Natural killer cell (primary cell): ENCODE measurements at regions not wholly inside any gene's neighbourhood (a gene's known extent, or its start where the extent isn't known, plus 50 kb on each side); places are given as distances from the start of the nearest gene placed in this dataset.

ENCODE experiments used
- ATAC-seq, 3 donors: fragments of 150-1000 bp in 2 of 3; fragments of 200-7000 bp in 1 of 3; cut with Tn5 transposase; 1 replicate in 1 of 3; 2 replicates in 2 of 3; pipeline ENCODE4 v1.10.0; 2021; ENCODE audit warnings: mild to moderate bottlenecking in 2 of 3, moderate library complexity in 2 of 3
- DNase-seq, 2 donors: peaks; one replicate each; pipeline versions ENCODE4 v3.0.0 to v3.0.0-alpha.2; 2013 to 2021; ENCODE audit warnings: mixed read lengths in 1 of 2
- H3K27ac ChIP-seq: one replicate; pipeline ENCODE4 v1.5.1; 2013; ENCODE audit warnings: mild to moderate bottlenecking, low read length
- H3K27me3 ChIP-seq: one replicate; pipeline ENCODE4 v1.6.1; 2013; ENCODE audit warnings: low read length; ENCODE audit not compliant: control insufficient read depth, insufficient read depth
- H3K36me3 ChIP-seq: one replicate; pipeline ENCODE4 v1.6.1; 2013; ENCODE audit warnings: low read length; ENCODE audit not compliant: control insufficient read depth, insufficient read depth
- H3K4me1 ChIP-seq: one replicate; pipeline ENCODE4 v1.6.1; 2013; ENCODE audit warnings: low read length; ENCODE audit not compliant: control insufficient read depth, insufficient read depth
- H3K4me3 ChIP-seq: one replicate; pipeline ENCODE4 v1.5.1; 2013; ENCODE audit warnings: low read length
- H3K9me3 ChIP-seq: one replicate; pipeline ENCODE4 v1.6.1; 2013; ENCODE audit warnings: low read length; ENCODE audit not compliant: control insufficient read depth, insufficient read depth
- H3K27ac Mint-ChIP-seq, 2 donors: one replicate each; pipeline ENCODE4 v1.8.0; 2022; ENCODE audit warnings: mild to moderate bottlenecking in 2 of 2, mixed read lengths in 2 of 2, moderate library complexity in 1 of 2
- H3K27me3 Mint-ChIP-seq, 2 donors: one replicate each; pipeline ENCODE4 v1.8.0; 2022; ENCODE audit warnings: low read depth in 2 of 2, mixed read lengths in 2 of 2
- H3K36me3 Mint-ChIP-seq: one replicate; pipeline ENCODE4 v1.8.0; 2022; ENCODE audit warnings: mixed read lengths
- H3K4me1 Mint-ChIP-seq, 2 donors: one replicate each; pipeline ENCODE4 v1.8.0; 2022; ENCODE audit warnings: mixed read lengths in 2 of 2
- H3K4me3 Mint-ChIP-seq: one replicate; pipeline ENCODE4 v1.8.0; 2022; ENCODE audit warnings: mild to moderate bottlenecking, moderate library complexity, mixed read lengths
- H3K9me3 Mint-ChIP-seq, 2 donors: one replicate each; pipeline ENCODE4 v1.8.0; 2022; ENCODE audit warnings: mixed read lengths in 2 of 2
- WGBS: methylation state at CpG from one replicate; pipeline ENCODE4 v1.1.7; 2013; ENCODE audit warnings: missing lambda C conversion rate; ENCODE audit not compliant: insufficient coverage; 5-methylcytosine and 5-hydroxymethylcytosine counted together
- intact Hi-C: fragments of 100-400 bp; cut with micrococcal nuclease; formaldehyde crosslinking; loops from one replicate; pipeline ENCODE4 v1.14.2; 2022
- TF ChIP-seq, protein P1 (sequence below): fragments of 200-600 bp; IDR thresholded peaks from one replicate; pipeline ENCODE4 v1.8.0; 2022; ENCODE audit warnings: antibody characterized with exemption

DNA sequence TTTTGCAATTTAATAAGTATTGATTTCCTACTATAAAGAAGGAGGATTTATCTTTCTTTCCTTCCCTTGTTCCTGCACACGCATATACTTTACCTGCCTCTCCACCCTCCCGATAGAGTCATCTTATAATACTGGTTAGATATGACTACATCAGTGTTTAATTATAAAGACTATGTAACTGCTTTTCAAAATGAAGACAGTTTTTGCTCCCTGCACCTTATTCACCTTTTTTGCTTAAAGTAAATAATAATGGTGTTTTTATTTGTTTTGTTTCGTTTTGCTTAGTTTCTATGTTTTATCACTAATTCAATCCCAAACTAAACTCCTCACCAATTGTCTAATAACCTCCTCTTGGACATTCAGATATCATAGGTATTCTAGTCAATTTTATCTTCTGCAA is 101.9 kb upstream of the RORA start:
- WGBS, result no CpG with 5 or more reads among the region's 3 CpGs
- H3K27ac Mint-ChIP-seq, result no peak overlapping the region
- no peak for ATAC-seq

GRCh38 chr15:61327019-61327631 is 98.0 kb upstream of the RORA start:
- no peak overlapping the region for H3K4me3 Mint-ChIP-seq
- intact Hi-C loops, result no loop called here
- 55% methylated on average over 8 of the region's 8 CpGs for WGBS
- no peak for DNase-seq
- peaks cover 27 to 43% of the 10 kb centered on the region in 2 donors for H3K27me3 Mint-ChIP-seq
- Histone ChIP-seq H3K4me3 (no peak overlapping the region), H3K27ac (no peak overlapping the region), H3K4me1 (no peaks in the 10 kb centered on the region), H3K9me3 (no peaks in the 10 kb centered on the region), H3K36me3 (no peaks in the 10 kb centered on the region), H3K27me3 (peaks cover 2% of the 10 kb centered on the region)
- H3K27ac Mint-ChIP-seq, result no peak overlapping the region
- TF ChIP-seq, protein P1, sequence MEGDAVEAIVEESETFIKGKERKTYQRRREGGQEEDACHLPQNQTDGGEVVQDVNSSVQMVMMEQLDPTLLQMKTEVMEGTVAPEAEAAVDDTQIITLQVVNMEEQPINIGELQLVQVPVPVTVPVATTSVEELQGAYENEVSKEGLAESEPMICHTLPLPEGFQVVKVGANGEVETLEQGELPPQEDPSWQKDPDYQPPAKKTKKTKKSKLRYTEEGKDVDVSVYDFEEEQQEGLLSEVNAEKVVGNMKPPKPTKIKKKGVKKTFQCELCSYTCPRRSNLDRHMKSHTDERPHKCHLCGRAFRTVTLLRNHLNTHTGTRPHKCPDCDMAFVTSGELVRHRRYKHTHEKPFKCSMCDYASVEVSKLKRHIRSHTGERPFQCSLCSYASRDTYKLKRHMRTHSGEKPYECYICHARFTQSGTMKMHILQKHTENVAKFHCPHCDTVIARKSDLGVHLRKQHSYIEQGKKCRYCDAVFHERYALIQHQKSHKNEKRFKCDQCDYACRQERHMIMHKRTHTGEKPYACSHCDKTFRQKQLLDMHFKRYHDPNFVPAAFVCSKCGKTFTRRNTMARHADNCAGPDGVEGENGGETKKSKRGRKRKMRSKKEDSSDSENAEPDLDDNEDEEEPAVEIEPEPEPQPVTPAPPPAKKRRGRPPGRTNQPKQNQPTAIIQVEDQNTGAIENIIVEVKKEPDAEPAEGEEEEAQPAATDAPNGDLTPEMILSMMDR, result no peak
- H3K36me3 Mint-ChIP-seq, result no peaks in the 10 kb centered on the region
- no peaks in the 10 kb centered on the region for H3K4me1 Mint-ChIP-seq
- no peaks in the 10 kb centered on the region for H3K9me3 Mint-ChIP-seq
- ATAC-seq, result no peak

More for the DNA sequence above, 101.9 kb upstream of the RORA start:
- Histone ChIP-seq H3K27me3 (no peaks in the 10 kb centered on the region), H3K9me3 (no peaks in the 10 kb centered on the region), H3K27ac (no peak overlapping the region), H3K36me3 (no peaks in the 10 kb centered on the region), H3K4me3 (no peak overlapping the region), H3K4me1 (no peaks in the 10 kb centered on the region)
- intact Hi-C loops, result no loop called here
- H3K27me3 Mint-ChIP-seq, result peaks cover 27 to 49% of the 10 kb centered on the region in 2 donors
- no peaks in the 10 kb centered on the region for H3K36me3 Mint-ChIP-seq
- TF ChIP-seq, protein P1, result no peak
- DNase-seq, result no peak
- no peak overlapping the region for H3K4me3 Mint-ChIP-seq
- H3K4me1 Mint-ChIP-seq, result no peaks in the 10 kb centered on the region
- H3K9me3 Mint-ChIP-seq, result no peaks in the 10 kb centered on the region

GRCh38 chr15:61319892-61320291 is 90.8 kb upstream of the RORA start:
- H3K36me3 ChIP-seq, result no peaks in the 10 kb centered on the region
- no peaks in the 10 kb centered on the region for H3K4me1 ChIP-seq
- Mint-ChIP-seq H3K36me3 (no peaks in the 10 kb centered on the region), H3K4me3 (no peak overlapping the region), H3K9me3 (no peaks in the 10 kb centered on the region), H3K27ac (no peak overlapping the region), H3K27me3 (peaks cover 20 to 23% of the 10 kb centered on the region in 2 donors), H3K4me1 (no peaks in the 10 kb centered on the region)
- ATAC-seq, result no peak
- no peaks in the 10 kb centered on the region for H3K9me3 ChIP-seq
- TF ChIP-seq, protein P1, result no peak
- no peak overlapping the region for H3K4me3 ChIP-seq
- no peak for DNase-seq
- peaks cover 1% of the 10 kb centered on the region for H3K27me3 ChIP-seq
- no peak overlapping the region for H3K27ac ChIP-seq
- intact Hi-C loops, result no loop called here
- 76% methylated on average over 2 of the region's 2 CpGs for WGBS
